ENCODE measurements at regions not wholly inside any gene's neighbourhood (a gene's known extent, or its start where the extent isn't known, plus 50 kb on each side); places are given as distances from the start of the nearest gene placed in this dataset.
"Not testable (repeated sequence)": the region's sequence is repeated elsewhere in the genome, so short reads cannot be mapped to it uniquely, and the experiment has no call there.

GRCh38 chr14:80037349-80037748 is 174.0 kb downstream of the DIO2 start:
- H3K4me3 Mint-ChIP-seq (ENCODE audit: low read depth, unreplicated experiment), result no peak overlapping the region
- H3K36me3 Mint-ChIP-seq (ENCODE audit: insufficient read depth, unreplicated experiment), result no peaks in the 10 kb centered on the region
- intact Hi-C loops (cut with micrococcal nuclease; ENCODE audit: unreplicated experiment), result loop anchor here (1.0 kb wide), 1 partner anchor 227 kb away; no protein-coding TSS in a partner anchor
- no peaks in the 10 kb centered on the region for H3K4me1 Mint-ChIP-seq (ENCODE audit: low read depth, unreplicated experiment)
- H3K27me3 Mint-ChIP-seq (ENCODE audit: unreplicated experiment), result no peaks in the 10 kb centered on the region
- peaks cover 3% of the 10 kb centered on the region for H3K9me3 Mint-ChIP-seq (ENCODE audit: low read depth, unreplicated experiment)
- no peak overlapping the region for H3K27ac Mint-ChIP-seq (ENCODE audit: unreplicated experiment)
- CTCF ChIA-PET, result interaction anchor here (0.5 kb wide), 1 partner anchor 753 kb away, joined by 3 read pairs; no protein-coding TSS in a partner anchor
- BruUV-seq (replicated peaks), result no TSS peak
- TF ChIP-seq CTCF (IDR thresholded peaks at IDR 0.05; ENCODE audit: unreplicated experiment), result no peak
- no peak for DNase-seq

GRCh38 chr14:80024417-80024816 is 186.9 kb downstream of the DIO2 start:
- CTCF ChIA-PET, result no interaction called here

DNA sequence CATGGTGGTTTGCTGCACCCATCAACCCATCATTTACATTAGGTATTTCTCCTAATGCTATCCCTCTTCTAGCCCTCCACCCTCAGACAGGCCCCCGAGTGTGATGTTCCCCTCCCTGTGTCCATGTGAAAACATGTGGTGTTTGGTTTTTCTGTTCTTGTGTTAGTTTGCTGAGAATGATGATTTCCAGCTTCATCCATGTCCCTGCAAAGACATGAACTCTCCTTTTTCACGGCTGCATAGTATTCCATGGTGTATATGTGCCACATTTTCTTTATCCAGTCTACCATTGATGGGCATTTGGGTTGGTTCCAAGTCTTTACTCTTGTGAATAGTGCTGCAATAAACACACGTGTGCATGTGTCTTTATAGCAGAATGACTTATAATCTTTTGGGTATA is 192.8 kb downstream of the DIO2 start:
- H3K27ac Mint-ChIP-seq (ENCODE audit: unreplicated experiment); H3K4me1 Mint-ChIP-seq (ENCODE audit: low read depth, unreplicated experiment); CTCF ChIA-PET; BruUV-seq (replicated peaks); H3K27me3 Mint-ChIP-seq (ENCODE audit: unreplicated experiment); H3K9me3 Mint-ChIP-seq (ENCODE audit: low read depth, unreplicated experiment); H3K4me3 Mint-ChIP-seq (ENCODE audit: low read depth, unreplicated experiment); H3K36me3 Mint-ChIP-seq (ENCODE audit: insufficient read depth, unreplicated experiment); DNase-seq; intact Hi-C loops (cut with micrococcal nuclease; ENCODE audit: unreplicated experiment): not testable (repeated sequence)

More at GRCh38 chr14:80024417-80024816, 186.9 kb downstream of the DIO2 start:
- Mint-ChIP-seq H3K27ac (ENCODE audit: unreplicated experiment) (no peak overlapping the region), H3K36me3 (ENCODE audit: insufficient read depth, unreplicated experiment) (no peaks in the 10 kb centered on the region), H3K9me3 (ENCODE audit: low read depth, unreplicated experiment) (peaks cover 8% of the 10 kb centered on the region), H3K4me3 (ENCODE audit: low read depth, unreplicated experiment) (no peak overlapping the region), H3K4me1 (ENCODE audit: low read depth, unreplicated experiment) (no peaks in the 10 kb centered on the region), H3K27me3 (ENCODE audit: unreplicated experiment) (no peaks in the 10 kb centered on the region)
- intact Hi-C loops (cut with micrococcal nuclease; ENCODE audit: unreplicated experiment), result no loop called here
- BruUV-seq (replicated peaks), result no TSS peak
- TF ChIP-seq CTCF (IDR thresholded peaks at IDR 0.05; ENCODE audit: unreplicated experiment), result no peak
- DNase-seq, result no peak

DNA sequence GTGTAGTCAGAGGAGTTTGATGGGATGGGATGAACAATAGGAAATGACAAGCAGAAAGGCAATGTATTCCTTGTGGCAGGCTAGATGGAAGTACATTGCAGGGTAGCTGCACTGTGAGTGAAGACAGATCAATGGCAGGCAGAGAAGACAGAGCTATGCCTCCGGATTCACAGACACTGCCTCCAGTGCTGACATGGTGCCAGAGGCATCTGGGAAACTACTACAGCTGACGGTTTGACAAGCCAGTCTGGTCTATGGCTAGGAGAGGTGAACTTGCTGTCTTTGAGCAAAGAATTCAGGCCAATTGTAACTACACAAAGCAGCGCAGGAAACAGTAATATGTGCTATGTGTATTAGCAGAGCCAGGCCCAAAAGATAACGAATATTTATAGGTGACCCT is 193.5 kb downstream of the DIO2 start:
- no peak for TF ChIP-seq CTCF (IDR thresholded peaks at IDR 0.05; ENCODE audit: unreplicated experiment)
- no peak overlapping the region for H3K4me3 Mint-ChIP-seq (ENCODE audit: low read depth, unreplicated experiment)
- no peak for DNase-seq
- H3K9me3 Mint-ChIP-seq (ENCODE audit: low read depth, unreplicated experiment), result peaks cover 5% of the 10 kb centered on the region
- H3K27me3 Mint-ChIP-seq (ENCODE audit: unreplicated experiment), result no peaks in the 10 kb centered on the region
- CTCF ChIA-PET, result no interaction called here
- H3K36me3 Mint-ChIP-seq (ENCODE audit: insufficient read depth, unreplicated experiment), result no peaks in the 10 kb centered on the region
- H3K27ac Mint-ChIP-seq (ENCODE audit: unreplicated experiment), result no peak overlapping the region
- BruUV-seq (replicated peaks), result no TSS peak
- no peaks in the 10 kb centered on the region for H3K4me1 Mint-ChIP-seq (ENCODE audit: low read depth, unreplicated experiment)
- intact Hi-C loops (cut with micrococcal nuclease; ENCODE audit: unreplicated experiment), result no loop called here

DNA sequence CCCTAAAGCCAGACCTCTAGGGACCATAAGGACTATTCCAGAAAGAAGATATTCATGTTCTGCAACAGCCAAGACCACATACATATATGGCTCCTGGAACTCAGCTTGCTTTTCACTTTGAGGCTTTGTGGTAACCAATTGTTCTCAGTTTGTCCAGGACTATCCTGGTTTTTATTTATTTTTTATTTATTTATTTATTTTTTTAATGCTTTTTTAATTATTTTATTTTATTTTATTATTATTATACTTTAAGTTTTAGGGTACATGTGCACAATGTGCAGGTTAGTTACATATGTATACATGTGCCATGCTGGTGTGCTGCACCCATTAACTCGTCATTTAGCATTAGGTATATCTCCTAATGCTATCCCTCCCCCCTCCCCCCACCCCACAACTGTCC is 201.1 kb downstream of the DIO2 start:
- H3K36me3 Mint-ChIP-seq (ENCODE audit: insufficient read depth, unreplicated experiment); intact Hi-C loops (cut with micrococcal nuclease; ENCODE audit: unreplicated experiment); H3K4me3 Mint-ChIP-seq (ENCODE audit: low read depth, unreplicated experiment); H3K27me3 Mint-ChIP-seq (ENCODE audit: unreplicated experiment); H3K4me1 Mint-ChIP-seq (ENCODE audit: low read depth, unreplicated experiment); H3K27ac Mint-ChIP-seq (ENCODE audit: unreplicated experiment); DNase-seq; BruUV-seq (replicated peaks); H3K9me3 Mint-ChIP-seq (ENCODE audit: low read depth, unreplicated experiment); CTCF ChIA-PET: not testable (repeated sequence)

All from Calu3 (cell line).